H1 (cell line): ENCODE measurements at regions not wholly inside any gene's neighbourhood (a gene's known extent, or its start where the extent isn't known, plus 50 kb on each side); places are given as distances from the start of the nearest gene placed in this dataset.

ENCODE experiments used
- CTCF ChIA-PET: fragments of 300-600 bp; sonication (Branson Sonifier 250); formaldehyde crosslinking; loops from one replicate; lab custom pipeline; 2021; ENCODE audit not compliant: partially characterized antibody; lab: Charles Lee
- POLR2A ChIA-PET: fragments of 300-600 bp; sonication (Branson Sonifier 250); formaldehyde crosslinking; loops from one replicate; lab custom pipeline; 2021; ENCODE audit warnings: inconsistent platforms; ENCODE audit not compliant: partially characterized antibody; lab: Charles Lee
- DNase-seq, 2 experiments: peaks; one replicate each; pipeline versions ENCODE4 v3.0.0 to v3.0.0-alpha.2; 2010 to 2022; ENCODE audit warnings: low spot score in 2 of 2, low read depth in 1 of 2, mixed read lengths in 1 of 2
- FAIRE-seq: peaks from 2 replicates; lab custom pipeline; 2011; peaks lifted over from hg19 to GRCh38; lab: Jason Lieb, UNC
- H2AFZ ChIP-seq: 2 replicates; pipeline ENCODE4 v1.8.1; 2012; ENCODE audit warnings: low read length, inconsistent platforms
- H2AK5ac ChIP-seq: 2 replicates; pipeline ENCODE4 v1.6.1; 2013; ENCODE audit warnings: low read depth, low read length
- H2BK120ac ChIP-seq: replicated peaks from 2 replicates; pipeline ENCODE3; 2013; ENCODE audit warnings: low read depth, low read length, inconsistent platforms
- H2BK12ac ChIP-seq: 2 replicates; pipeline ENCODE4 v1.6.1; 2013; ENCODE audit warnings: low read depth, low read length
- H2BK15ac ChIP-seq: 2 replicates; pipeline ENCODE4 v1.6.1; 2013; ENCODE audit warnings: low read length
- H2BK20ac ChIP-seq: 2 replicates; pipeline ENCODE4 v1.6.1; 2013; ENCODE audit warnings: low read length
- H2BK5ac ChIP-seq: 2 replicates; pipeline ENCODE4 v1.6.1; 2013; ENCODE audit warnings: low read depth, low read length
- H3K14ac ChIP-seq: 2 replicates; pipeline ENCODE4 v1.6.1; 2013; ENCODE audit warnings: inconsistent platforms; ENCODE audit not compliant: insufficient read length
- H3K18ac ChIP-seq: 2 replicates; pipeline ENCODE4 v1.6.1; 2013; ENCODE audit warnings: low read length; ENCODE audit errors: extremely low read depth
- H3K23ac ChIP-seq: 2 replicates; pipeline ENCODE4 v1.6.1; 2013; ENCODE audit warnings: inconsistent platforms; ENCODE audit not compliant: insufficient read length
- H3K23me2 ChIP-seq: 2 replicates; pipeline ENCODE4 v1.6.1; 2013; ENCODE audit warnings: low read depth, low read length
- H3K27ac ChIP-seq: 2 replicates; pipeline ENCODE4 v1.6.1; 2011; ENCODE audit warnings: low read depth, low read length, inconsistent platforms
- H3K27me3 ChIP-seq, 4 experiments: replicated peaks in 1 of 4; 1 replicate in 1 of 4; 2 replicates in 3 of 4; pipeline versions ENCODE4 v1.6.1 to v1.8.1; 2011 to 2013; ENCODE audit warnings: low read length in 3 of 4, mild to moderate bottlenecking in 3 of 4, inconsistent platforms in 2 of 4, mixed read lengths in 2 of 4, moderate library complexity in 1 of 4; ENCODE audit not compliant: control insufficient read depth in 3 of 4, insufficient read depth in 3 of 4; ENCODE audit errors: extremely low read depth in 1 of 4
- H3K36me3 ChIP-seq, 4 experiments: 2 replicates each; pipeline versions ENCODE4 v1.6.1 to v1.8.1; 2011 to 2013; ENCODE audit warnings: mild to moderate bottlenecking in 4 of 4, low read length in 3 of 4, moderate library complexity in 2 of 4, control low read depth in 1 of 4, inconsistent platforms in 1 of 4; ENCODE audit not compliant: insufficient read depth in 4 of 4, control insufficient read depth in 2 of 4
- H3K4ac ChIP-seq: replicated peaks from 2 replicates; pipeline ENCODE3; 2013; ENCODE audit warnings: low read length, low read depth, mixed read lengths, inconsistent platforms; ENCODE audit not compliant: insufficient read length
- H3K4me1 ChIP-seq, 4 experiments: replicated peaks in 1 of 4; 1 replicate in 1 of 4; 2 replicates in 3 of 4; pipeline versions ENCODE4 v1.6.1 to v1.8.1; 2011 to 2013; ENCODE audit warnings: low read length in 3 of 4, inconsistent platforms in 2 of 4, mixed read lengths in 1 of 4; ENCODE audit not compliant: insufficient read depth in 4 of 4, control insufficient read depth in 3 of 4
- H3K4me2 ChIP-seq, 2 experiments: 2 replicates each; pipeline versions ENCODE4 v1.6.1 to v1.8.1; 2011 to 2013; ENCODE audit warnings: low read depth in 2 of 2, low read length in 2 of 2, control low read depth in 1 of 2, inconsistent platforms in 1 of 2, mild to moderate bottlenecking in 1 of 2; ENCODE audit not compliant: insufficient read depth in 1 of 2
- H3K4me3 ChIP-seq, 4 experiments: fragments of 200-600, 300-600 bp in 1 of 4; sonication (generic), shearing (Covaris generic), sonication (Bioruptor Twin) in 1 of 4; 2 replicates each; pipeline versions ENCODE4 v1.5.1 to v1.8.1; 2011 to 2016; ENCODE audit warnings: low read length in 4 of 4, low read depth in 3 of 4, control low read depth in 2 of 4, inconsistent platforms in 2 of 4, mild to moderate bottlenecking in 2 of 4, mixed read lengths in 1 of 4, moderate library complexity in 1 of 4; ENCODE audit not compliant: insufficient read depth in 2 of 4; ENCODE audit errors: extremely low read depth in 1 of 4
- H3K56ac ChIP-seq: replicated peaks from 2 replicates; pipeline ENCODE3; 2013; ENCODE audit warnings: low read depth, mild to moderate bottlenecking, mixed read lengths, low read length, inconsistent platforms; ENCODE audit not compliant: insufficient read length
- H3K79me1 ChIP-seq: 2 replicates; pipeline ENCODE4 v1.6.1; 2013; ENCODE audit warnings: low read depth, low read length, control low read depth
- H3K79me2 ChIP-seq, 2 experiments: 2 replicates each; pipeline versions ENCODE4 v1.6.1 to v1.8.1; 2012 to 2013; ENCODE audit warnings: low read length in 2 of 2, mild to moderate bottlenecking in 2 of 2, inconsistent platforms in 1 of 2; ENCODE audit not compliant: insufficient read depth in 2 of 2, control insufficient read depth in 1 of 2
- H3K9ac ChIP-seq, 4 experiments: replicated peaks in 1 of 4; 1 replicate in 1 of 4; 2 replicates in 3 of 4; pipeline versions ENCODE4 v1.6.1 to v1.8.1; 2011 to 2013; ENCODE audit warnings: low read depth in 3 of 4, low read length in 3 of 4, control low read depth in 2 of 4, mild to moderate bottlenecking in 2 of 4, moderate library complexity in 2 of 4, inconsistent platforms in 1 of 4; ENCODE audit errors: extremely low read depth in 1 of 4
- H3K9me3 ChIP-seq, 2 experiments: 2 replicates each; pipeline versions ENCODE4 v1.6.1 to v1.8.1; 2012 to 2013; ENCODE audit warnings: mild to moderate bottlenecking in 2 of 2, moderate library complexity in 2 of 2, control low read depth in 1 of 2, inconsistent platforms in 1 of 2, low read depth in 1 of 2, low read length in 1 of 2, mixed read lengths in 1 of 2; ENCODE audit not compliant: insufficient read depth in 2 of 2
- H4K20me1 ChIP-seq, 2 experiments: replicated peaks in 1 of 2; 2 replicates each; pipeline versions ENCODE3 to v1.8.1; 2011 to 2013; ENCODE audit warnings: inconsistent platforms in 2 of 2, low read length in 2 of 2, mild to moderate bottlenecking in 1 of 2; ENCODE audit not compliant: insufficient read depth in 2 of 2, control insufficient read depth in 1 of 2
- H4K5ac ChIP-seq: 2 replicates; pipeline ENCODE4 v1.6.1; 2013; ENCODE audit warnings: low read length, low read depth, mixed read lengths, inconsistent platforms; ENCODE audit not compliant: insufficient read length
- H4K8ac ChIP-seq: 2 replicates; pipeline ENCODE4 v1.8.0; 2013; ENCODE audit warnings: mild to moderate bottlenecking, moderate library complexity, low read length, inconsistent platforms; ENCODE audit not compliant: insufficient read depth; ENCODE audit errors: extremely low read depth
- H4K91ac ChIP-seq: replicated peaks from 2 replicates; pipeline ENCODE3; 2013; ENCODE audit warnings: low read length, mixed read lengths, inconsistent platforms; ENCODE audit not compliant: insufficient read length
- POLR2A ChIP-seq, 2 experiments: IDR thresholded peaks; 1 replicate in 1 of 2; 2 replicates in 1 of 2; pipeline ENCODE4 v1.6.1; 2011; ENCODE audit warnings: low read depth in 2 of 2, low read length in 2 of 2, mild to moderate bottlenecking in 2 of 2; ENCODE audit errors: control extremely low read depth in 1 of 2
- WGBS, 2 experiments: shearing (Covaris generic) in 1 of 2; methylation state at CpG; one replicate each; pipeline versions ENCODE4 v1.1.6 to v1.1.7; 2013 to 2015; ENCODE audit warnings: low lambda C conversion rate in 2 of 2, mixed read lengths in 2 of 2, inconsistent platforms in 1 of 2, low coverage in 1 of 2, missing lambda C conversion rate in 1 of 2; ENCODE audit not compliant: insufficient replicate concordance in 2 of 2, insufficient coverage in 1 of 2, insufficient read length in 1 of 2; ENCODE audit errors: extremely low coverage in 1 of 2, missing lambda C conversion rate in 1 of 2; 5-methylcytosine and 5-hydroxymethylcytosine counted together

GRCh38 chr3:80682951-80683350 is 915.2 kb upstream of the ROBO1 start:
- H3K56ac ChIP-seq, result no peak overlapping the region
- H2BK5ac ChIP-seq, result no peak overlapping the region

More at GRCh38 chr3:80682951-80683350, 915.2 kb upstream of the ROBO1 start:
- POLR2A ChIA-PET, result no interaction called here
- no peak for TF ChIP-seq POLR2A (IDR thresholded peaks at IDR 0.05; ENCODE audit: control extremely low read depth in 1 of 2, low read depth in 2 of 2, low read length in 2 of 2)
- Histone ChIP-seq H3K4me2 (no peak overlapping the region), H4K91ac (no peak overlapping the region), H3K9me3 (no peaks in the 10 kb centered on the region), H2BK20ac (no peak overlapping the region), H3K14ac (no peak overlapping the region), H2BK12ac (no peak overlapping the region), H2BK15ac (no peak overlapping the region), H3K4me1 (no peaks in the 10 kb centered on the region), H3K4me3 (no peak overlapping the region), H3K23me2 (no peaks in the 10 kb centered on the region), H4K5ac (no peak overlapping the region), H3K27me3 (no peaks in the 10 kb centered on the region), H2AFZ (no peak overlapping the region), H3K36me3 (no peaks in the 10 kb centered on the region), H3K9ac (no peak overlapping the region), H3K79me2 (no peaks in the 10 kb centered on the region), H3K27ac (no peak overlapping the region), H4K20me1 (no peaks in the 10 kb centered on the region), H2BK120ac (no peak overlapping the region), H3K18ac (no peak overlapping the region), H2AK5ac (no peak overlapping the region), H4K8ac (no peak overlapping the region), H3K79me1 (no peaks in the 10 kb centered on the region), H3K4ac (no peak overlapping the region), H3K23ac (no peak overlapping the region)
- CTCF ChIA-PET, result interaction anchor here (0.6 to 1.6 kb wide), 3 partner anchors 157 to 1645 kb away, joined by 3 read pairs; no protein-coding TSS in a partner anchor
- DNase-seq (no peak), FAIRE-seq (no peak)
- 94% methylated on average over 1 of the region's 1 CpG; no CpG with 5 or more reads in 1 of the 2 experiments for WGBS, 2 experiments
